KMS-11 (cell line): ENCODE measurements at regions not wholly inside any gene's neighbourhood (a gene's known extent, or its start where the extent isn't known, plus 50 kb on each side); places are given as distances from the start of the nearest gene placed in this dataset.

Source experiments
- H2AFZ ChIP-seq: fragments of 200-600 bp; sonication (generic); 2 replicates; pipeline ENCODE4 v1.6.1; 2016; ENCODE audit warnings: antibody characterized with exemption, mixed run types, low read depth
- H3K27ac ChIP-seq: fragments of 200-600 bp; sonication (generic); 2 replicates; pipeline ENCODE4 v1.6.1; 2016; ENCODE audit warnings: mild to moderate bottlenecking, mixed run types
- H3K27me3 ChIP-seq: fragments of 200-600 bp; sonication (generic); 2 replicates; pipeline ENCODE4 v1.6.1; 2017; ENCODE audit warnings: mild to moderate bottlenecking, low read depth, mixed run types, moderate library complexity; ENCODE audit not compliant: insufficient read depth
- H3K36me3 ChIP-seq: fragments of 200-600 bp; sonication (generic); 2 replicates; pipeline ENCODE4 v1.6.1; 2017; ENCODE audit warnings: mild to moderate bottlenecking, mixed run types; ENCODE audit not compliant: insufficient read depth
- H3K4me1 ChIP-seq: fragments of 200-600 bp; sonication (generic); 2 replicates; pipeline ENCODE4 v1.6.1; 2016; ENCODE audit warnings: mild to moderate bottlenecking, low read depth, mixed run types; ENCODE audit not compliant: poor library complexity, severe bottlenecking
- H3K4me2 ChIP-seq: fragments of 200-600 bp; sonication (generic); 2 replicates; pipeline ENCODE4 v1.7.0; 2016; ENCODE audit warnings: mild to moderate bottlenecking, mixed run types
- H3K4me3 ChIP-seq: fragments of 200-600 bp; sonication (generic); IDR thresholded peaks from 2 replicates; pipeline ENCODE4 v1.6.1; 2017; ENCODE audit warnings: low read depth, low read length, mixed read lengths; ENCODE audit not compliant: insufficient read depth
- H3K79me2 ChIP-seq: fragments of 200-600 bp; sonication (generic); 2 replicates; pipeline ENCODE4 v1.6.1; 2016; ENCODE audit warnings: low read depth, mixed run types; ENCODE audit not compliant: insufficient read depth
- H3K9ac ChIP-seq: fragments of 200-600 bp; sonication (generic); 2 replicates; pipeline ENCODE4 v1.6.1; 2016; ENCODE audit warnings: mild to moderate bottlenecking, mixed run types
- H4K20me1 ChIP-seq: fragments of 200-600 bp; sonication (generic); 2 replicates; pipeline ENCODE4 v1.6.1; 2016; ENCODE audit warnings: mild to moderate bottlenecking, mixed run types; ENCODE audit not compliant: insufficient read depth
- CTCF ChIP-seq: fragments of 200-600 bp; sonication (generic); conservative IDR thresholded peaks from 2 replicates; pipeline ENCODE4 v1.6.1; 2017; ENCODE audit warnings: low read depth, mild to moderate bottlenecking, antibody characterized with exemption, low read length, moderate library complexity, mixed read lengths

GRCh38 chr13:44050450-44051063, 170.9 kb downstream of the LACC1 start:
- Histone ChIP-seq H3K27ac (no peak overlapping the region), H3K9ac (no peak overlapping the region), H3K4me3 (no peak overlapping the region), H3K4me1 (no peaks in the 10 kb centered on the region), H3K4me2 (no peak overlapping the region), H3K36me3 (no peaks in the 10 kb centered on the region), H4K20me1 (no peaks in the 10 kb centered on the region), H3K79me2 (no peaks in the 10 kb centered on the region), H2AFZ (no peak overlapping the region), H3K27me3 (no peaks in the 10 kb centered on the region)
- no peak; the same call in 1 of the 2 replicates for TF ChIP-seq CTCF

- Histone ChIP-seq H3K4me3 (no peak overlapping the region), H3K27ac (no peak overlapping the region)
These were observed 171.7 kb downstream of the LACC1 start for GRCh38 chr13:44051405-44051804.

GRCh38 chr13:44051918-44052675, 172.4 kb downstream of the LACC1 start:
- Histone ChIP-seq H3K27ac (no peak overlapping the region), H3K36me3 (no peaks in the 10 kb centered on the region), H3K9ac (no peak overlapping the region), H3K4me1 (no peaks in the 10 kb centered on the region), H3K27me3 (no peaks in the 10 kb centered on the region), H3K4me3 (no peak overlapping the region), H3K79me2 (no peaks in the 10 kb centered on the region), H3K4me2 (no peak overlapping the region), H4K20me1 (no peaks in the 10 kb centered on the region), H2AFZ (no peak overlapping the region)
- no peak for TF ChIP-seq CTCF

More at GRCh38 chr13:44051405-44051804, 171.7 kb downstream of the LACC1 start:
- Histone ChIP-seq H3K4me2 (no peak overlapping the region), H3K36me3 (no peaks in the 10 kb centered on the region), H3K4me1 (no peaks in the 10 kb centered on the region), H4K20me1 (no peaks in the 10 kb centered on the region), H2AFZ (no peak overlapping the region), H3K79me2 (no peaks in the 10 kb centered on the region), H3K27me3 (no peaks in the 10 kb centered on the region), H3K9ac (no peak overlapping the region)
- TF ChIP-seq CTCF: no peak

- no peak overlapping the region for H3K4me2 ChIP-seq
- no peaks in the 10 kb centered on the region for H4K20me1 ChIP-seq
- no peak overlapping the region for H3K27ac ChIP-seq
- H3K79me2 ChIP-seq: no peaks in the 10 kb centered on the region
- TF ChIP-seq CTCF: no peak
- no peaks in the 10 kb centered on the region for H3K4me1 ChIP-seq
- no peaks in the 10 kb centered on the region for H3K36me3 ChIP-seq
- H3K27me3 ChIP-seq: no peaks in the 10 kb centered on the region
- H2AFZ ChIP-seq: no peak overlapping the region
- no peak overlapping the region for H3K4me3 ChIP-seq
- H3K9ac ChIP-seq: no peak overlapping the region
These were observed 173.1 kb downstream of the LACC1 start for GRCh38 chr13:44052780-44053184.
